Heart right ventricle (tissue), 16 donors: ENCODE measurements at regions not wholly inside any gene's neighbourhood (a gene's known extent, or its start where the extent isn't known, plus 50 kb on each side); places are given as distances from the start of the nearest gene placed in this dataset.

Experiments
- ATAC-seq, 8 donors: fragments of 200-7000 bp; cut with Tn5 transposase; one replicate each; pipeline ENCODE4 v1.9.1; 2020; ENCODE audit warnings: mild to moderate bottlenecking in 8 of 8, moderate library complexity in 8 of 8, moderate number of reproducible peaks in 1 of 8
- DNase-seq, 2 donors: peaks; one replicate each; pipeline ENCODE4 v3.0.0-alpha.2; 2020
- H3K27ac ChIP-seq, 10 donors: fragments of 200-600 bp; sonication (generic) in 2 of 10; one replicate each; pipeline versions ENCODE4 v1.5.0 to v1.8.0; 2020 to 2022; ENCODE audit warnings: mild to moderate bottlenecking in 3 of 10
- H3K27me3 ChIP-seq, 7 donors: fragments of 200-600 bp; one replicate each; pipeline ENCODE4 v1.8.0; 2021 to 2022; ENCODE audit warnings: mild to moderate bottlenecking in 2 of 7
- H3K36me3 ChIP-seq, 9 donors: fragments of 200-600 bp; sonication (generic) in 1 of 9; one replicate each; pipeline versions ENCODE4 v1.5.0 to v1.8.0; 2020 to 2022; ENCODE audit warnings: mild to moderate bottlenecking in 2 of 9
- H3K4me1 ChIP-seq, 9 donors: fragments of 200-600 bp; sonication (generic) in 1 of 9; one replicate each; pipeline versions ENCODE4 v1.5.0 to v1.8.0; 2020 to 2022; ENCODE audit warnings: mild to moderate bottlenecking in 4 of 9
- H3K4me3 ChIP-seq, 10 donors: fragments of 200-600 bp; sonication (generic) in 2 of 10; one replicate each; pipeline versions ENCODE4 v1.5.0 to v1.8.0; 2020 to 2022; ENCODE audit warnings: mild to moderate bottlenecking in 7 of 10, moderate library complexity in 2 of 10
- H3K9me3 ChIP-seq, 11 donors: fragments of 200-600 bp in 10 of 11; sonication (generic) in 2 of 11; one replicate each; pipeline versions ENCODE4 v1.5.0 to v1.8.0; 2013 to 2022; ENCODE audit warnings: mild to moderate bottlenecking in 2 of 11, control low read depth in 1 of 11, moderate library complexity in 1 of 11
- WGBS, 2 donors: extraction: QIAGEN DNeasy Blood & Tissue Kit; methylation state at CpG; one replicate each; pipeline ENCODE4 v1.1.7; 2013; ENCODE audit warnings: inconsistent platforms in 1 of 2; 5-methylcytosine and 5-hydroxymethylcytosine counted together
- intact Hi-C, 10 donors: fragments of 100-400 bp; cut with DNase I; formaldehyde crosslinking; loops; one replicate each; pipeline versions ENCODE4 v1.11.1 to v1.14.2; 2022
- TF ChIP-seq, protein P1 (sequence below), 9 donors: fragments of 200-600 bp; sonication (generic) in 2 of 9; IDR thresholded peaks; one replicate each; pipeline versions ENCODE4 v1.5.0 to v1.8.0; 2021 to 2022; ENCODE audit warnings: antibody characterized with exemption in 9 of 9, mild to moderate bottlenecking in 5 of 9, moderate library complexity in 1 of 9
- donor health status: Arrhythmogenic right ventricular cardiomyopathy.
- donor health status: ischemic (EF 13 %, LVEDD 7.1; RV severe dilation, severe dysfunction).
- donor health status: healthy with polysubstance abuse.
- donor health status: DM: no; HTN: yes; CAD: no.
- donor health status: DM: no; HTN: no; CAD: no.
- donor health status: ischemic (EF 25% LVEDD 6.9; RV normal size, moderate dysfunction).
- donor health status: ischemic (EF 25% LVEDD 5.7; RV mildly dilated, moderate dysfunction).
- donor health status: healthy.
- donor health status: DM: yes; HTN: yes; CAD: no.
- donor health status: Ischemic cardiomyopathy.
- donor health status: ischemic (EF 35%, LVEDD 5.7; RV mildly dilated, moderate dysfunction).
- donor health status: nonischemic (EF 11% LVEDD 7.7; RV severe dilation, severe dysfunction).
- donor health status: DM: yes; HTN: yes; CAD: no.
- donor health status: PGD.
- donor health status: ischemic (EF 29% LVEDD 5.4; RV normal size, mild dysfunction).
- donor health status: nonischemic (EF 23%, LVEDD 6.1; RV moderate dilation, normal function).

DNA sequence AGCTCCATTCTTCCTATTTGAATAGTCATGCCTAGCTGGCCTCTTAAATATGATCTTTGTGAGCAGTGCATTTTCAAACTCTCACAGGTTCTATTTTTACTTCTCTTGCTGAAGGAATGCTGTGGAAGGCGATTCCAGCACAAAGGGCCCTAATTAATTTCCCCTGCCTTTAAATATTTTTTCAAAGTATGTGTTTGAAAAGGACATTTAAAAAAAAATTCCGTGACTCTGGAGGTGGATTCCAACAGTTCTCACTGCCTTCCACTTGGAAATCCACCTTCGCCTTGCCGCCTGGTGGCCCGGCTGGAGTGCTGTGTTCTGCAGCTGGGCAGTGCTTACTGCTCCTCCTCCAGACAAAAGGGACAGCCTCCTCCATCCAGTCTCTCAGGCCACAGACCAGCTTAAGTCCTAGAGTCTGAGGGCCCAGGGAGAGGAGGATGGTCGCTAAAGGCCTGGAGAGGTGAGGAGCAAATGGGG lies 61.5 kb upstream of the CORO2B start:
- 47 to 53% methylated on average over 6 of the region's 6 CpGs for WGBS, 2 donors
- ATAC-seq (peak; percentile 74 to 85 (median 81)), DNase-seq (peak in 1 of 2 donors; percentile 52)
- Histone ChIP-seq H3K27me3 (no peaks in the 10 kb centered on the region), H3K4me1 (peaks cover 0 to 28% (median 17%) of the 10 kb centered on the region in 9 donors), H3K9me3 (peaks cover 0 to 12% (median 6%) of the 10 kb centered on the region in 11 donors), H3K27ac (peak overlapping the region in 9 of 10 donors; percentile 30 to 67 (median 52)), H3K36me3 (no peaks in the 10 kb centered on the region), H3K4me3 (no peak overlapping the region)
- TF ChIP-seq, protein P1, sequence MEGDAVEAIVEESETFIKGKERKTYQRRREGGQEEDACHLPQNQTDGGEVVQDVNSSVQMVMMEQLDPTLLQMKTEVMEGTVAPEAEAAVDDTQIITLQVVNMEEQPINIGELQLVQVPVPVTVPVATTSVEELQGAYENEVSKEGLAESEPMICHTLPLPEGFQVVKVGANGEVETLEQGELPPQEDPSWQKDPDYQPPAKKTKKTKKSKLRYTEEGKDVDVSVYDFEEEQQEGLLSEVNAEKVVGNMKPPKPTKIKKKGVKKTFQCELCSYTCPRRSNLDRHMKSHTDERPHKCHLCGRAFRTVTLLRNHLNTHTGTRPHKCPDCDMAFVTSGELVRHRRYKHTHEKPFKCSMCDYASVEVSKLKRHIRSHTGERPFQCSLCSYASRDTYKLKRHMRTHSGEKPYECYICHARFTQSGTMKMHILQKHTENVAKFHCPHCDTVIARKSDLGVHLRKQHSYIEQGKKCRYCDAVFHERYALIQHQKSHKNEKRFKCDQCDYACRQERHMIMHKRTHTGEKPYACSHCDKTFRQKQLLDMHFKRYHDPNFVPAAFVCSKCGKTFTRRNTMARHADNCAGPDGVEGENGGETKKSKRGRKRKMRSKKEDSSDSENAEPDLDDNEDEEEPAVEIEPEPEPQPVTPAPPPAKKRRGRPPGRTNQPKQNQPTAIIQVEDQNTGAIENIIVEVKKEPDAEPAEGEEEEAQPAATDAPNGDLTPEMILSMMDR (IDR thresholded peaks at IDR 0.05) = peak in 7 of 9 donors; percentile 21 to 48 (median 43)
- intact Hi-C loops = loop anchor here in 1 of 10 donors (10.0 kb wide), 1 partner anchor 63 kb away; no protein-coding TSS in a partner anchor

DNA sequence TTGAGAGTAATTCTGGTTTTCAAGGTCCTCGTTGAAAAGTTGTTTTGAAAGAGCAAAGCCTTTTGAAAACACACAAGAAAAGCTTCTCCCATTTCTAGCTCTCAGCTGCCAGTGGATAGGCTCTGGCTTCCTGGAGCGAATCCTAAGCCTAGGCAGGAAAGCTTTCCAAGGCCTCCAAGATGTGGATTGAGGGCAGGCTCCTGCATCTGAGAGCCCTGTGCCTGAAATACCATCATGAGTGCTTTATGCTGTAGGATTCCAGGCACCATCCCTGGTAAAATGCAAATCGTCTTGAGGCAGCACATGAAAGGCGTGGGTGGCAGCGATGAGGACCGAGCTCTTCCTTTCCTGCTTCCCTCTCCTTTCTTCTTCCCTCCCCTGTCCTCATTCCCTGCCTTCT lies 60.7 kb upstream of the CORO2B start:
- Histone ChIP-seq H3K27me3 (no peaks in the 10 kb centered on the region), H3K27ac (peak overlapping the region in 8 of 10 donors; percentile 32 to 67 (median 54)), H3K4me1 (peaks cover 0 to 22% (median 16%) of the 10 kb centered on the region in 9 donors), H3K36me3 (no peaks in the 10 kb centered on the region), H3K9me3 (peaks cover 0 to 12% (median 6%) of the 10 kb centered on the region in 11 donors), H3K4me3 (no peak overlapping the region)
- ATAC-seq (peak in 5 of 8 donors; percentile 25 to 61 (median 42)), DNase-seq (no peak)
- 71 to 77% methylated on average over 6 of the region's 6 CpGs for WGBS, 2 donors
- intact Hi-C loops = loop anchor here in 1 of 10 donors (10.0 kb wide), 1 partner anchor 63 kb away; no protein-coding TSS in a partner anchor
- TF ChIP-seq, protein P1 (IDR thresholded peaks at IDR 0.05) = no peak

DNA sequence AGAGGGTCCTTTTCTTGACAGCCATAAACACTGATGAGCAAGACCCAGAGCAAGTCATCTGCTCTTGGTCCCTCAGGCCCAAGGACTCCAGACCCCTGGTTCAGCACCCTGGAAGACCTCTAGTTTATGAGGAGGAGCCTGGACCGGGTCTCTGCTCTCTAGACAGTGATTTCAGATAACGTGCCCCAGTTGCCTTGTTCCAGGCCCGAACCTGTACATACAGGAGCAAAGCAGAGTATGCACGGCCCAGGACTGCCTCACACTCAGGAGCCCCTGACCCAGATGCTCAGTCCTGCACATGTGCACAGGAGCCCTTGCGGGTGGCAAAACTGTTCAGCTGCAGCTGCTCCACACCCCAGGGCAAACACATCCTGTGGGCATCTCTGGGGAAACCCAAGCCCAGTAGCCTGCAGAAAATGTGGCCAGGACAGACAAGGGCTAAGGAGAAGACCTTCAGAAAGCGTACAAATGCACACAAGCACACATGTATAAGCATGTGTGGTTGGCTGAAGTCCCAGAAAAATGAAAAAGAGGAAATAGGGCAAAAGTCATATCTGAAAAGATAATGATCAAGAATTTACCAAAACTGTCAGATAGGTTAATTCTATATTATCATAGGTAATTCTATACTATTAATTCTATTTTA lies 59.9 kb upstream of the CORO2B start:
- 79 to 89% methylated on average over 6 of the region's 6 CpGs for WGBS, 2 donors
- Histone ChIP-seq H3K4me1 (peaks cover 0 to 22% (median 16%) of the 10 kb centered on the region in 9 donors), H3K27me3 (no peaks in the 10 kb centered on the region)

More for the DNA sequence above, 59.9 kb upstream of the CORO2B start:
- DNase-seq = no peak
- TF ChIP-seq, protein P1 (IDR thresholded peaks at IDR 0.05) = no peak
- intact Hi-C loops = loop anchor here in 1 of 10 donors (10.0 kb wide), 1 partner anchor 64 kb away; no protein-coding TSS in a partner anchor
- H3K27ac ChIP-seq = peak overlapping the region in 3 of 10 donors; percentile 44 to 67 (median 56)
- H3K36me3 ChIP-seq = no peaks in the 10 kb centered on the region
- H3K9me3 ChIP-seq = peaks cover 0 to 4% (median 0%) of the 10 kb centered on the region in 11 donors
- H3K4me3 ChIP-seq = no peak overlapping the region
- ATAC-seq = peak in 2 of 8 donors; percentile 18 to 21
